GM18499 (cell line): ENCODE measurements at regions not wholly inside any gene's neighbourhood (a gene's known extent, or its start where the extent isn't known, plus 50 kb on each side); places are given as distances from the start of the nearest gene placed in this dataset.

ENCODE experiments used
- ATAC-seq: cut with Tn5 transposase; IDR thresholded peaks from one replicate; pipeline ENCODE4 v1.9.1; 2021; ENCODE audit warnings: moderate number of reproducible peaks; ENCODE audit not compliant: insufficient read depth, unreplicated experiment

DNA sequence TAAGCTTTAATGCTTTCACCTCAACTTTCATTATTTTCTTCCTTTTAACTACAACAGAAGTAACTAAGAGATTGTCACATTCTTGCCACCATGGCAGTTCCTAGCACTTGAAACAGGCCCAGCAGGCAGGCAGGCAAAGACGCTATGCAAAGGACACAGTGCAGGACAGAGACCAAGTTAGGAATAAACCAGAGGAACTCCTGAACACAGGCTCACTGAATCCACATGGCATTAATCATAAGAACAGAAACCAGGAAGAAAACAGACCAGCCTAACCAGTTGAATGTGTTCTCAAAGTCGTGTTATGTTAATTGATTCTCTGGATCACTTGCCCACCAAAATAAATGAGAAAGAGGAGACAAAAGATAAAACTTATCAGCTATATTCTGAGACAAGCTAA, 397.6 kb downstream of the TBL1XR1 start:
- no peak for ATAC-seq

DNA sequence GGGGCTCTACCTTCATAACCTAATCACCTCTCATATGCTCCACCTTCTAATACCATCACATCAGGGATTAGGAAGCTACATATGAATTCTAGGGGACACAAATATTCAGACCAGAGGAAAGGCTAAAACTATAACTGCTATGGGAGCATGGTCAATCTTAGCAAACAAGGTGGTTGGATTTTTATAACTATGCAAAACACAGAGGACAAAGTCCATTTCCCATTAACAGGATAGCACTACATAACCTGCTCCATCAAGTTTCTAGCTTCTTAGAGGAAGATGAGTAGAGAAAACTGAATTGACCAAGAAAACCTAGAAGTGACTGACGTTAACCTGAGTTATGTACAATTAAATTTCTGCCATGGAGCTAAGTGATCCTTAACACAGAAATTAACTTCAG, 398.6 kb downstream of the TBL1XR1 start:
- ATAC-seq, result no peak

GRCh38 chr3:176796371-176796770, 400.9 kb downstream of the TBL1XR1 start:
- ATAC-seq, result no peak

DNA sequence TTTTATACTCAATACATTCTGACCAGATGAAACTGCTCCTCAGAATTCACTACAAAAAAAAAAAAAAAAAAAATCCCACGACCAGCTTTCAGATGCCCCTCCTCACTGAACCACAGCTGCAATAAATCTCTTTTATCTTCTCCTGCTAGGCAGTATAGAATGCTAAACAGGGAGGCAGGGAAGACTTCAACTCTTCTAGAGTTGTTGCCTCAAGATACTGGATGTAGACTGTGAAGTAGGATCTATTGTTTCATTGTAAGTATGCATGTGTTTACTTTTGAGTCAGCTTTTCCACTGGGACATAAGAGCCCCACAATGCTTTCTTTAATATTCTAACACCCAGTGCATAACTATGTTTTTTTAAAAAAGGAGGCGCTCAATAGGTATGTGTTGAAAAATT, 401.4 kb downstream of the TBL1XR1 start:
- ATAC-seq, result no peak

GRCh38 chr3:176794406-176794805, 402.9 kb downstream of the TBL1XR1 start:
- ATAC-seq, result no peak

DNA sequence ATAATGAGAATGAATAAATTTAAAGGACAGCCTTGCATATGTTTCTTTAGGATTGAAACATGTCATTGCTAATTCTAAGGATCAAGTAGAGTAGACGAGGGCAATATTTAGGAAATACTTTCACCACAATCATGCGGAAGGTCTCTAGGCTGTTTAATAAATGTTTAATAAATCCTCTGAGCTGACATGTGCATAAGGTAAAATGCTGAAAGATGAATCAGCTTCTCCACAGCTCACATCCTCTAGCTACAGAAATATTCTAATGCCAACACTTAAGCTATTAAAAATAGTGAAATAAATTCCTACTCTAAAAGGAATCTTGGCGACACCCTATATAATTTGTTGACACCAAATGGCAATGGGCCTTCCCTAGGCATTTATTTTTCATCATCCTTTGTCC, 407.3 kb downstream of the TBL1XR1 start:
- no peak for ATAC-seq

DNA sequence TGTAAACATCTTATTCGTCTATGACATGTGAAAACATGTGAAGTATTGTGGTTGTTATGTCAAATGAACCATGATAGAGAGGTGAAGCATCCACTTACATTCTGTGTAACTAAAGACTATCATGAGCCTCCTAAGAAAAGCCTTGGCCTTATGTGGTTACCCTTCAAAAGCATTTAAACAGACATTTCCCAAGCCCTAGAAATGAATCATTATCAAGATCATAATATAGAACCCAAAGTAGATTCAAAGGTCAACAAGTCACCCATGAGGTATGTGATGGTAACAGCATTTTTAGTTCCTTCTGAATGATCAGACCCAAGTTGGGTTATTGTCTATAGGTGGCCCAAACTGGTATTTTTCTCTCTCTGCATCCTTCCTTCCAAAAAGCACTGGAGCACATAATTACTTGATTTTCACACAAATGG, 408.0 kb downstream of the TBL1XR1 start:
- ATAC-seq, result no peak

DNA sequence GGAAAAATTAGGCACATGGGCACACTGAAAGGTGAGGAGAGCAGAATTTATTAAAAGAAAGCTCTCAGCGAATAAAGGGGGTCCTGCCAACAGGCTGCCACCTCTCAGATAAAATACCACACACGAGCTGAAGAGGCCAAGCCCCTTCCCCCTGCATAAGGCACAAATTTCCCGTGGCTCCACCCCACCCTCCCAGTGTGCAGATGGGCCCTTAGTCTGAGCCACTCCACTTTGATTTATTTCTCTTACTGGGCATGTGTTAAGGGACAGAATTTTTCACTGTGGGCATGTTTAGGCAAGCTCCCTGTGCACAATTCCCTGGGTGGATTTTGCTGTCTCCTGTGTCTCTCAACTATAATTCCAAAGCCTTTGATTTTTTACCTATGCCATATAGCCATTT, 409.8 kb downstream of the TBL1XR1 start:
- ATAC-seq, result no peak

GRCh38 chr3:176785171-176785570, 412.1 kb downstream of the TBL1XR1 start:
- ATAC-seq, result no peak

DNA sequence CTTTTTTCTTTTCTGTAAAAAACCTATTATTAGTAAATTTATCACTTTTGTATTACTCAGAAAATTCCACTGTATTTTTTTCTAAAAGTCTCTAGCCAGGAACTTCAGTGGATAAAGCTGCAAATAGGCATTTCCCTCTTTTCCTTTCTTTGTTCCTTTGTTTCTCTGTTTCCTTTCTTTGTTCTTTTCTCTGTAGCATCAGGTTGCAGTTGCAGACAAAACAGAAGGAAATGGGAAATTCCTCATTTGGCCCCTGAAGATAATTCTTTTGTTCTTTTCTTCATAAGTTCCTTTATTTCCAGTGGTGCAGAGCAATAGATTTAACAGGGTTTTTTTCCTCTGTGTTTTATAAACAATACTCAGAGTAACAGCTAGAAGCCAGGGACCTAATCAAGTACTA, 416.5 kb downstream of the TBL1XR1 start:
- no peak for ATAC-seq

- no peak for ATAC-seq
Measured at GRCh38 chr3:176776622-176777175, 420.6 kb downstream of the TBL1XR1 start.

DNA sequence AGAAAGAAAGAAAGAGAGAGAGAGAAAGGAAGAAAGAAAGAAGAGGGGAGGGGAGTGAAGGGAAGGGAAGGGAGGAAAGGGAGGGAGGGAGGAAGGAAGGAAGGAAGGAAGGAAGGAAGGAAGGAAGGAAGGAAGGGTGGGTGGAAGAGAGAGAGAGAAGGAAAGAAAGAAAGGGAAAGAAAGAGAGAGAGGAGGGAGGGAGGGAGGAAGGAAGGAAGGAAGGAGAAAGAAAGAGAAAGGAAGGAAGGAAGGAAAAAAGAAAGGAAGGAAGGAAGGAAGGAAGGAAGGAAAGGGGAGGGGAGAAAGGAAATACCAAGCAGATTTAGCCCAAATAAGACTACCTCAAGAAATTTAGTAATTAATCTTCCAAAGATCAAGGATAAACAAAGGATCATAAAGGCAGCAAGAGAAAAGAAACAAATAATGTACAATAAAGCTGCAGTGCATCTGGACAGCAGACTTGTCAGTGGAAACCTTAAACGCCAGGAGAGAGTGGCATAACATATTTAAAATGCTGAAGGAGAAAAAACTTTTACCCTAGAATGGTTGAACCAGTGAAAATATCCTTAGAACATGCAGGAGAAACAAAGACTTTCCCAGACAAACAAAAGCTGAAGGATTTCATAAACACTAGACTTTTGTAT, 427.6 kb downstream of the TBL1XR1 start:
- ATAC-seq, result no peak

- ATAC-seq, result no peak
Measured at GRCh38 chr3:176767385-176767784, 429.9 kb downstream of the TBL1XR1 start.

DNA sequence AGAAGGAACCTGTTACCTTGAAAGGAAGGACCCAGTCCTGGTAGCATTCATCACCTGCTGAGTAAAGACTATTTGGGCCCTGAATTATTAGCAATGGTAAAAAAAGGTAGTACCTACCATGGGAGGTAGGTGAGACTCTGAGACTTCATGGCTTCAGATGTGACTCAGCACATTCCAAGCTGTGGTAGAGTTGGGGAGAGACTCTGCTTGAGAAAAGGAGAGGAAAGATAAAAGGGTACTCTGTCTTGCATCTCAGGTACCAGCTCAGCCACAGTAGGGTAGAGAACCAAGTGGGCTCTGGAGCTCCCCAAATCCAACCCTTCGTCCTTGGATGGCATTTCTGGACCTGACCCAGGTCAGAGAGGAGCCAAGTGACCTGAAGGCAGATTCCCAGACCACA, 430.4 kb downstream of the TBL1XR1 start:
- ATAC-seq, result no peak

DNA sequence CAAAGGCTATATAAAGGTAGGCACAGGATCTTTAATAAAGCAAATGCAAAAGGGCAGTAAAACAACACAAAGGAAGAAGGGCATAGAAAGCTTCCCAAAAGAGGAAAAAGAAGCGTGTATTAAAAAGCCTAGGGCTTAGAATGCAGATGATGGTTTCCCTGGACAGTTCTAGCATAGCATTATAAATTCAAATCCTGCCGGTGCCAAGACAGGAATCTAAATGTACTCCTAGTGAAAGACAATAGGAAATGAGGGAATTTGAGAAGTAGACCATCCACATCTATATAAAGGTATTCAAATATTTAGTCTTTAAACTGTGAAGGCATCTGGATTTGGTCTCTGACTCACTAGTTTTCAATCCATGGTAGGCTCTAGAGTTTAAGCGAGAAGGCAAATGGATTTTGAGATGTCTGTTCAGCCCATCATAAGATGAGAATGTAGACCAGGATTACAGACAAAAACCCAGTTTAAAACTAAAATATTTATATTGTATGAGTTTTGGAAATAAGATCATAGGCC, 431.8 kb downstream of the TBL1XR1 start:
- no peak for ATAC-seq

GRCh38 chr3:176759815-176760506, 437.3 kb downstream of the TBL1XR1 start:
- ATAC-seq, result no peak

GRCh38 chr3:176757429-176757828, 439.9 kb downstream of the TBL1XR1 start:
- ATAC-seq, result no peak

DNA sequence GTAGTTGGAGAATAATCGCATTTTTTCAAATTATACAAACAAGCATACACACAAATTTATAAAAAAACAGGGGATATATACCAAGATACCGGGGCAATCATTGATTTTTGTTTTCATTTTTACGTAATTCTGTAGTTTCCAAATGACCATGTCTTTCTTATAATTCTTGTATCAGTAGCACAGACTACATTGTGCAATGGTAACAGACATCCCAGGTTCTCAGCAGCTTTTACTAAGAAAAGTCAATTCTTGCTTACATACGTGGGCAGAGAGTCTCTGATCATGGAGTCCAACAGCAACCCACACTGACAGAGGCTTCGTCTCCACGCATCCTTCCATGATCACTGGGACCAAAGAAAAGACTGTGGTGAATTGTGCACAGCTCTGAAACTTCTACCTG, 441.3 kb downstream of the TBL1XR1 start:
- no peak for ATAC-seq

DNA sequence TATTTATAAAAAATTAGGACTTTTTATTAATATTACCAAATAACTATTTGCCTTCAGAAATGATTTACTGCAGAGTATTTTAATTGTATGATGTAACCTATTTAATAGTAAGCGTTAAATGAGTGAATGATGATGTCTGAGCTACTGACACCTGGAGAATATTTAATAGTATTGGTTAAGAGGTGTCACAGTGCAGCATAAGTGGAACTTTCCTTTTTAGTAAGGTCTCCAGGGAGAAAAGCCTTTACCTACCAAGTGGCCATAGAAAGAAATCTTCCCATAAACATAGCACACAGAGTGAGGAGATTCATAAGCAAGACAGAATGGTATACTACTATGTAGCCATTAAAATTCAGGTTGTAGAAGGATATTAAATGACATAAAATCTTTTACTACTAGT, 441.7 kb downstream of the TBL1XR1 start:
- ATAC-seq, result no peak

DNA sequence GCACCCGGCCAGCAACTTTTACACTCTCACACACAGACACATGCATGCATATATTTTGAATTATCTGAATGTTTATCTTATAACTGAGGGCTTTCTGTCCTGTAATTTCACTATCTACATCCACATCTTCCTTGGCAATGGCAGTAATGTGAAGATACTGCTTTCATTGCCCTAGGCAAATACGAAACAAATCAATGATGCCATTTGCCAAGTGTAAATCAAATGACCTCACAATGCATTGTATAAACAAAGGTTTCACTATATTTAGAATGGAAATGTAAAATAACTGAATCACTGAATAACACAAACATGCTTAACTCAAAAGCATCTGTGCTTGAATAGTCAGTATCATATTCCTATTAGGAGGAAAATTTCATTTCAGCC, 455.6 kb downstream of the TBL1XR1 start:
- no peak for ATAC-seq

DNA sequence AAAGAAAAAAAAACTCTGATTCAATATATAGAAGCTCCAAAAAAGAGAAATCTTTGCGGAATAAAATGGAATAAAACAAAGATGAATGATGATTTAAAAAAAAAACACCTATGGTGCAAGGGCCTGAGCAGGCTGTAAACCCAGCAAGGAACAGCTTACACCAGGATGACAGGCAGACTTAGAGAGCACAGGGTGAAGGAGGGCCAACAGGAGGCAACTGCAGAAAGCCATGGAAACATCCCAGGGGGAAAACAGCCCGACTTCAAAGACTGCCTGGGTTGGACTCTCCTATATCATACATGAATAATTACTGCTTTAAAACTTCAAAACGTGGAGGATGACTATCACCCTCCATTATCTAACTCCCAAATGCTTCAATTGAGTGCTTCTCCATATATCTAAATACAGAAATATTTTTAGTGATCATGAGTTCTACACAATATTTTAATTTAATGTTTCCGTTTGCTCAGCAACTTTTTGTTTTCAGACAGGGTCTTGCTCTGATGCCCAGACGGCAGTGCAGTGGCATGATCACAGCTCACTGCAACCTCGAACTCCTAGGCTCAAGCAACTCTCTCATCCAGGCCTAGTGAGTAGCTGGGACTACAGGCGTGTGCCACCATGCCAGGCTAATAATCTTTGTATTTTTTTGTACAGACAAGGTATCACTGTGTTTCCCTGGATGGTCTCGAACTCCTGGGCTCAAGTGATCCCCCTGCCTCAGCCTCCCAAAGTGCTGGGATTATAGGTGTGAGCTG, 456.2 kb downstream of the TBL1XR1 start:
- ATAC-seq, result no peak
